ENCODE measurements at regions not wholly inside any gene's neighbourhood (a gene's known extent, or its start where the extent isn't known, plus 50 kb on each side); places are given as distances from the start of the nearest gene placed in this dataset.

- H3K36me3 Mint-ChIP-seq = no peaks in the 10 kb centered on the region
- no peaks in the 10 kb centered on the region for H3K4me1 Mint-ChIP-seq
- H3K27ac Mint-ChIP-seq = no peak overlapping the region
- H3K9me3 Mint-ChIP-seq = peaks cover 0 to 1% (median 0%) of the 10 kb centered on the region in 3 donors
- no peaks in the 10 kb centered on the region for H3K27me3 Mint-ChIP-seq
- no peak overlapping the region for H3K4me3 Mint-ChIP-seq
These were observed 73.3 kb upstream of the CENPW start for GRCh38 chr6:126266664-126267063.

GRCh38 chr6:126267626-126268025 is 72.3 kb upstream of the CENPW start:
- Mint-ChIP-seq H3K27ac (no peak overlapping the region), H3K9me3 (no peaks in the 10 kb centered on the region), H3K27me3 (no peaks in the 10 kb centered on the region), H3K36me3 (no peaks in the 10 kb centered on the region), H3K4me3 (no peak overlapping the region), H3K4me1 (no peaks in the 10 kb centered on the region)

- no peak overlapping the region for H3K27ac Mint-ChIP-seq
- no peaks in the 10 kb centered on the region for H3K27me3 Mint-ChIP-seq
- no peaks in the 10 kb centered on the region for H3K36me3 Mint-ChIP-seq
- no peak overlapping the region for H3K4me3 Mint-ChIP-seq
- H3K4me1 Mint-ChIP-seq = no peaks in the 10 kb centered on the region
- H3K9me3 Mint-ChIP-seq = no peaks in the 10 kb centered on the region
These were observed 71.8 kb upstream of the CENPW start for GRCh38 chr6:126268092-126268491.

- no peak overlapping the region for H3K4me3 Mint-ChIP-seq
- H3K27me3 Mint-ChIP-seq = no peaks in the 10 kb centered on the region
- no peaks in the 10 kb centered on the region for H3K36me3 Mint-ChIP-seq
- H3K9me3 Mint-ChIP-seq = no peaks in the 10 kb centered on the region
- no peaks in the 10 kb centered on the region for H3K4me1 Mint-ChIP-seq
- H3K27ac Mint-ChIP-seq = no peak overlapping the region
These were observed 59.6 kb upstream of the CENPW start for GRCh38 chr6:126280287-126280686.

- Mint-ChIP-seq H3K4me1 (peaks cover 0 to 2% (median 0%) of the 10 kb centered on the region in 3 donors), H3K36me3 (no peaks in the 10 kb centered on the region), H3K4me3 (no peak overlapping the region), H3K27me3 (no peaks in the 10 kb centered on the region), H3K27ac (no peak overlapping the region), H3K9me3 (no peaks in the 10 kb centered on the region)
These were observed 54.0 kb upstream of the CENPW start for GRCh38 chr6:126285871-126286365.
